Nephron progenitor cell (in vitro differentiated cells): ENCODE measurements at regions not wholly inside any gene's neighbourhood (a gene's known extent, or its start where the extent isn't known, plus 50 kb on each side); places are given as distances from the start of the nearest gene placed in this dataset.

Experiments
- DNase-seq: peaks from one replicate; pipeline ENCODE4 v3.0.0; 2021
- H3K27ac Mint-ChIP-seq: 2 replicates; pipeline ENCODE4 v1.8.0; 2021; ENCODE audit warnings: mild to moderate bottlenecking, moderate library complexity, mixed read lengths
- H3K27me3 Mint-ChIP-seq: 2 replicates; pipeline ENCODE4 v1.8.0; 2021; ENCODE audit warnings: mild to moderate bottlenecking, low read depth, mixed read lengths; ENCODE audit not compliant: poor library complexity
- H3K36me3 Mint-ChIP-seq: 2 replicates; pipeline ENCODE4 v1.8.0; 2021; ENCODE audit warnings: low read depth, mixed read lengths
- H3K4me1 Mint-ChIP-seq: 2 replicates; pipeline ENCODE4 v1.8.0; 2021; ENCODE audit warnings: mixed read lengths
- H3K4me3 Mint-ChIP-seq: 2 replicates; pipeline ENCODE4 v1.8.0; 2021; ENCODE audit warnings: mild to moderate bottlenecking, moderate library complexity, mixed read lengths
- H3K9me3 Mint-ChIP-seq: 2 replicates; pipeline ENCODE4 v1.8.0; 2021; ENCODE audit warnings: mild to moderate bottlenecking, moderate library complexity, mixed read lengths
- CTCF ChIP-seq: fragments of 200-600 bp; sonication (generic); IDR thresholded peaks from 2 replicates; pipeline ENCODE4 v1.5.0; 2021; ENCODE audit warnings: antibody characterized with exemption

- Mint-ChIP-seq H3K4me1 (no peaks in the 10 kb centered on the region), H3K27ac (no peak overlapping the region), H3K27me3 (no peaks in the 10 kb centered on the region), H3K9me3 (no peaks in the 10 kb centered on the region), H3K36me3 (no peaks in the 10 kb centered on the region), H3K4me3 (no peak overlapping the region)
- DNase-seq: no peak
- TF ChIP-seq CTCF: no peak
Observed at GRCh38 chr14:82911930-82912329, 1378.3 kb upstream of the SEL1L start.

- Mint-ChIP-seq H3K4me1 (no peaks in the 10 kb centered on the region), H3K36me3 (no peaks in the 10 kb centered on the region), H3K4me3 (no peak overlapping the region), H3K27me3 (no peaks in the 10 kb centered on the region), H3K27ac (no peak overlapping the region), H3K9me3 (no peaks in the 10 kb centered on the region)
- DNase-seq: no peak
- TF ChIP-seq CTCF: no peak
Observed at GRCh38 chr14:82913396-82913795, 1379.7 kb upstream of the SEL1L start.

- no peaks in the 10 kb centered on the region for H3K27me3 Mint-ChIP-seq
- H3K27ac Mint-ChIP-seq: no peak overlapping the region
- DNase-seq: no peak
- H3K4me3 Mint-ChIP-seq: no peak overlapping the region
- H3K36me3 Mint-ChIP-seq: no peaks in the 10 kb centered on the region
- H3K4me1 Mint-ChIP-seq: no peaks in the 10 kb centered on the region
- no peaks in the 10 kb centered on the region for H3K9me3 Mint-ChIP-seq
- no peak for TF ChIP-seq CTCF
Observed at GRCh38 chr14:82915381-82915780, 1381.7 kb upstream of the SEL1L start.

- Mint-ChIP-seq H3K27ac (no peak overlapping the region), H3K36me3 (no peaks in the 10 kb centered on the region), H3K9me3 (no peaks in the 10 kb centered on the region), H3K4me1 (no peaks in the 10 kb centered on the region), H3K4me3 (no peak overlapping the region), H3K27me3 (no peaks in the 10 kb centered on the region)
- TF ChIP-seq CTCF: no peak
- no peak for DNase-seq
Observed at GRCh38 chr14:82935691-82936090, 1402.0 kb upstream of the SEL1L start.

- DNase-seq: no peak
- H3K27ac Mint-ChIP-seq: no peak overlapping the region
- TF ChIP-seq CTCF: no peak
- no peaks in the 10 kb centered on the region for H3K9me3 Mint-ChIP-seq
- no peak overlapping the region for H3K4me3 Mint-ChIP-seq
- H3K4me1 Mint-ChIP-seq: no peaks in the 10 kb centered on the region
- H3K27me3 Mint-ChIP-seq: no peaks in the 10 kb centered on the region
- no peaks in the 10 kb centered on the region for H3K36me3 Mint-ChIP-seq
Observed at GRCh38 chr14:82951171-82951570, 1417.5 kb upstream of the SEL1L start.

- no peaks in the 10 kb centered on the region for H3K27me3 Mint-ChIP-seq
- no peak for DNase-seq
- no peak overlapping the region for H3K4me3 Mint-ChIP-seq
- no peaks in the 10 kb centered on the region for H3K4me1 Mint-ChIP-seq
- no peaks in the 10 kb centered on the region for H3K36me3 Mint-ChIP-seq
- no peak for TF ChIP-seq CTCF
- no peak overlapping the region for H3K27ac Mint-ChIP-seq
- no peaks in the 10 kb centered on the region for H3K9me3 Mint-ChIP-seq
Observed at GRCh38 chr14:82963756-82964155, 1430.1 kb upstream of the SEL1L start.
